ENCODE measurements at regions not wholly inside any gene's neighbourhood (a gene's known extent, or its start where the extent isn't known, plus 50 kb on each side); places are given as distances from the start of the nearest gene placed in this dataset.

DNA sequence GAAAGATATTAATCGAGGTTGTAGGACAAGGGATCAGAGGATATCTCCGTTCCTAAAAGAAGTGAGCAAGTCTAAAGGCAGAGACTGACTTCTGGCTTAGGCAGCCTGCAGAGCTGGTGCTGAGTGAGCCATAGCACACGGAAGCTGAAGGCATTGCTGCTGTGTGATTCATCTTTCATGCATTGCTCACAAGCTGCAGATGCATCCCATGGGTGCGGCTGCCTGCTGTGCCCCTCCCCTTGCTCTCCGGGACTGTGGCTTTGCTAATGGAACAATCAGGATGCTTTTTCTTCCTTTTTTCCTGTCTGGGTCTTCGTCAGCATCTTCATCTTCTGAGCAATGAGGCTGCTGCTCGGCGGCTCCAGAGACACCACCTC is 341.4 kb downstream of the DIRAS2 start:
- TF ChIP-seq, protein P1, sequence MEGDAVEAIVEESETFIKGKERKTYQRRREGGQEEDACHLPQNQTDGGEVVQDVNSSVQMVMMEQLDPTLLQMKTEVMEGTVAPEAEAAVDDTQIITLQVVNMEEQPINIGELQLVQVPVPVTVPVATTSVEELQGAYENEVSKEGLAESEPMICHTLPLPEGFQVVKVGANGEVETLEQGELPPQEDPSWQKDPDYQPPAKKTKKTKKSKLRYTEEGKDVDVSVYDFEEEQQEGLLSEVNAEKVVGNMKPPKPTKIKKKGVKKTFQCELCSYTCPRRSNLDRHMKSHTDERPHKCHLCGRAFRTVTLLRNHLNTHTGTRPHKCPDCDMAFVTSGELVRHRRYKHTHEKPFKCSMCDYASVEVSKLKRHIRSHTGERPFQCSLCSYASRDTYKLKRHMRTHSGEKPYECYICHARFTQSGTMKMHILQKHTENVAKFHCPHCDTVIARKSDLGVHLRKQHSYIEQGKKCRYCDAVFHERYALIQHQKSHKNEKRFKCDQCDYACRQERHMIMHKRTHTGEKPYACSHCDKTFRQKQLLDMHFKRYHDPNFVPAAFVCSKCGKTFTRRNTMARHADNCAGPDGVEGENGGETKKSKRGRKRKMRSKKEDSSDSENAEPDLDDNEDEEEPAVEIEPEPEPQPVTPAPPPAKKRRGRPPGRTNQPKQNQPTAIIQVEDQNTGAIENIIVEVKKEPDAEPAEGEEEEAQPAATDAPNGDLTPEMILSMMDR (IDR thresholded peaks at IDR 0.05; ENCODE audit: low read depth, low read length), result 0 out of 2 replicates have a peak, but pooled peaks have one; percentile 10
- peak; percentile 63 for DNase-seq
- H3K36me3 ChIP-seq, result no peaks in the 10 kb centered on the region
- peaks cover 4% of the 10 kb centered on the region; the same call in 1 of the 2 replicates for H3K27me3 ChIP-seq
- H3K9me3 ChIP-seq, result no peaks in the 10 kb centered on the region
- H3K4me3 ChIP-seq (ENCODE audit: low read depth, low read length), result no peak overlapping the region
- peaks cover 3% of the 10 kb centered on the region; the same call in 1 of the 2 replicates for H3K4me1 ChIP-seq

- no peak for DNase-seq
- peaks cover 18% of the 10 kb centered on the region for H3K4me1 ChIP-seq
- no peaks in the 10 kb centered on the region for H3K36me3 ChIP-seq
- H3K4me3 ChIP-seq (ENCODE audit: low read depth, low read length), result no peak overlapping the region
- H3K9me3 ChIP-seq, result no peaks in the 10 kb centered on the region
- TF ChIP-seq, protein P1 (IDR thresholded peaks at IDR 0.05; ENCODE audit: low read depth, low read length), result no peak
- no peaks in the 10 kb centered on the region for H3K27me3 ChIP-seq
Measured at GRCh38 chr9:90303655-90304054, 339.0 kb downstream of the DIRAS2 start.

DNA sequence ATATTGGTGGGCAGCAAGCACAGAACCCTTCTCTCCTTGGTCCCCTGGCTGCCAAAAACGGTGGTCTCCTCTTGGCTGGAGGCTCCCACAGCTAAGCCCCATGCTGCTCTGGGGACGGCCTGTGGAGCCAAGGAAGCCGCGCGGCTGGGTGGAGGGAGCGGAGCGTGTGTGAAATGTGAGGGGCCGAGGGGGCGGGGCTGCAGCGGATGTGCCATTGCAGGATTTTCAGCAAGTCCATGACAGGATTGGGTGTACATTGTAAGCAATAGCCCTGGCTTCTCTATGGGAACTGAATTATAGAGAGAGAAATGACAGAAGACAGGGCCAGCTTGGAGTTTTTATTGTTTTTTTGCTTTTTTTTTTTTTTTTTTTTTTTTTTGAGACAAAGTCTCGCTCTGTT is 336.5 kb downstream of the DIRAS2 start:
- TF ChIP-seq, protein P1 (IDR thresholded peaks at IDR 0.05; ENCODE audit: low read depth, low read length), result no peak

GRCh38 chr9:90307167-90307833 is 335.3 kb downstream of the DIRAS2 start:
- TF ChIP-seq, protein P1 (IDR thresholded peaks at IDR 0.05; ENCODE audit: low read depth, low read length), result no peak
- Histone ChIP-seq H3K27me3 (no peaks in the 10 kb centered on the region), H3K4me1 (peaks cover 16% of the 10 kb centered on the region), H3K9me3 (no peaks in the 10 kb centered on the region), H3K36me3 (no peaks in the 10 kb centered on the region), H3K4me3 (ENCODE audit: low read depth, low read length) (no peak overlapping the region)
- peak; percentile 82 for DNase-seq

More for the DNA sequence above, 336.5 kb downstream of the DIRAS2 start:
- Histone ChIP-seq H3K4me3 (ENCODE audit: low read depth, low read length) (no peak overlapping the region), H3K27me3 (no peaks in the 10 kb centered on the region), H3K4me1 (peaks cover 16% of the 10 kb centered on the region), H3K9me3 (no peaks in the 10 kb centered on the region), H3K36me3 (no peaks in the 10 kb centered on the region)
- DNase-seq, result no peak

GRCh38 chr9:90307891-90308290 is 334.7 kb downstream of the DIRAS2 start:
- TF ChIP-seq, protein P1 (IDR thresholded peaks at IDR 0.05; ENCODE audit: low read depth, low read length), result no peak
- peaks cover 16% of the 10 kb centered on the region for H3K4me1 ChIP-seq
- no peak overlapping the region for H3K4me3 ChIP-seq (ENCODE audit: low read depth, low read length)
- no peaks in the 10 kb centered on the region for H3K27me3 ChIP-seq
- no peaks in the 10 kb centered on the region for H3K9me3 ChIP-seq
- no peak for DNase-seq
- H3K36me3 ChIP-seq, result no peaks in the 10 kb centered on the region

DNA sequence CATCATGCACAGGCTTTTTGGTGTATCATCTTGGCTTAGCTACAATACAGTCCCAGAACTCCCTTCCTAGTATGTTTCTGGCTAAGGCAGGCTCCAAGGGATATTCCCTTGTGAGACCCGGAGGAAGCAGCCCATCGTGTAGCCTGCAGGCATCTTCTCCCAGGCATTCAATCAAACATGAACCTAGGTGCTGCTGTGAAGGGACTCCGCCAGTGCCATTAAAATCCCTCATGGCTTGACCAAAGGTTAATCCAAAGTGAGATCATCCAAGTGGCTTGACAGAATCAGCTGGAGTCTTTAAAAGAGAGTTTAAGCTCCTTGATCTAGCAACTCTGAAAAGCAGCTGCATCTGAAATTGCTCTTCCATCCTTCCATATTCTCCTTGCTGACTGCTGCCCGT is 333.9 kb downstream of the DIRAS2 start:
- DNase-seq, result no peak
- peaks cover 16% of the 10 kb centered on the region for H3K4me1 ChIP-seq
- H3K27me3 ChIP-seq, result no peaks in the 10 kb centered on the region
- no peaks in the 10 kb centered on the region for H3K36me3 ChIP-seq
- TF ChIP-seq, protein P1 (IDR thresholded peaks at IDR 0.05; ENCODE audit: low read depth, low read length), result no peak
- no peaks in the 10 kb centered on the region for H3K9me3 ChIP-seq
- H3K4me3 ChIP-seq (ENCODE audit: low read depth, low read length), result no peak overlapping the region
